GM18519 (cell line): ENCODE measurements at regions not wholly inside any gene's neighbourhood (a gene's known extent, or its start where the extent isn't known, plus 50 kb on each side); places are given as distances from the start of the nearest gene placed in this dataset.
"Not testable (repeated sequence)": the region's sequence is repeated elsewhere in the genome, so short reads cannot be mapped to it uniquely, and the experiment has no call there.

Experiments
- ATAC-seq: cut with Tn5 transposase; IDR thresholded peaks from one replicate; pipeline ENCODE4 v1.9.1; 2021; ENCODE audit warnings: mild to moderate bottlenecking, moderate library complexity; ENCODE audit not compliant: unreplicated experiment, low FRiP score

GRCh38 chr12:24533716-24534352 is 415.1 kb downstream of the BCAT1 start:
- no peak for ATAC-seq

- ATAC-seq: no peak
Measured at GRCh38 chr12:24530689-24531088, 418.2 kb downstream of the BCAT1 start.

- ATAC-seq: no peak
Measured at GRCh38 chr12:24527102-24527501, 421.8 kb downstream of the BCAT1 start.

- ATAC-seq: no peak
Measured at GRCh38 chr12:24522736-24523135, 426.2 kb downstream of the BCAT1 start.

- no peak for ATAC-seq
Measured at GRCh38 chr12:24519759-24520158, 429.1 kb downstream of the BCAT1 start.

GRCh38 chr12:24517000-24517399 is 431.9 kb downstream of the BCAT1 start:
- ATAC-seq: no peak

GRCh38 chr12:24510581-24511125 is 438.2 kb downstream of the BCAT1 start:
- no peak for ATAC-seq

- no peak for ATAC-seq
Measured at GRCh38 chr12:24507827-24508226, 441.1 kb downstream of the BCAT1 start.

GRCh38 chr12:24505366-24506015 is 443.4 kb downstream of the BCAT1 start:
- no peak for ATAC-seq

- ATAC-seq: not testable (repeated sequence)
Measured at GRCh38 chr12:24503477-24503876, 445.4 kb downstream of the BCAT1 start.

- no peak for ATAC-seq
Measured at GRCh38 chr12:24500831-24501230, 448.1 kb downstream of the BCAT1 start.

GRCh38 chr12:24500421-24500820 is 448.5 kb downstream of the BCAT1 start:
- ATAC-seq: no peak

- ATAC-seq: no peak
Measured at GRCh38 chr12:24499151-24500146, 449.5 kb downstream of the BCAT1 start.

- no peak for ATAC-seq
Measured at GRCh38 chr12:24496755-24497154, 452.1 kb downstream of the BCAT1 start.

GRCh38 chr12:24494401-24494800 is 454.5 kb downstream of the BCAT1 start:
- no peak for ATAC-seq

GRCh38 chr12:24491968-24492367 is 456.9 kb downstream of the BCAT1 start:
- no peak for ATAC-seq

- ATAC-seq: no peak
Measured at GRCh38 chr12:24489939-24490338, 459.0 kb downstream of the BCAT1 start.

- no peak for ATAC-seq
Measured at GRCh38 chr12:24488906-24489619, 459.8 kb downstream of the BCAT1 start.

- no peak for ATAC-seq
Measured at GRCh38 chr12:24488091-24488596, 460.8 kb downstream of the BCAT1 start.

GRCh38 chr12:24487606-24488005 is 461.3 kb downstream of the BCAT1 start:
- no peak for ATAC-seq
